ENCODE measurements at regions not wholly inside any gene's neighbourhood (a gene's known extent, or its start where the extent isn't known, plus 50 kb on each side); places are given as distances from the start of the nearest gene placed in this dataset.

- TF ChIP-seq CTCF (conservative IDR thresholded peaks at IDR 0.05) (no peak), ZFX (IDR thresholded peaks at IDR 0.05) (no peak)
Measured at GRCh38 chr18:46378126-46378863, 274.1 kb downstream of the HAUS1 start.

Data from C4-2B (cell line).